Hematopoietic multipotent progenitor cell (in vitro differentiated cells): ENCODE measurements at regions not wholly inside any gene's neighbourhood (a gene's known extent, or its start where the extent isn't known, plus 50 kb on each side); places are given as distances from the start of the nearest gene placed in this dataset.
A peak's percentile ranks its signal among the peaks of the same experiment; 100 is the strongest.

Experiments
- DNase-seq, 3 donors: peaks; one replicate each; pipeline ENCODE4 v3.0.0-alpha.2; 2011 to 2015; ENCODE audit warnings: low read depth in 2 of 3, low spot score in 2 of 3

DNA sequence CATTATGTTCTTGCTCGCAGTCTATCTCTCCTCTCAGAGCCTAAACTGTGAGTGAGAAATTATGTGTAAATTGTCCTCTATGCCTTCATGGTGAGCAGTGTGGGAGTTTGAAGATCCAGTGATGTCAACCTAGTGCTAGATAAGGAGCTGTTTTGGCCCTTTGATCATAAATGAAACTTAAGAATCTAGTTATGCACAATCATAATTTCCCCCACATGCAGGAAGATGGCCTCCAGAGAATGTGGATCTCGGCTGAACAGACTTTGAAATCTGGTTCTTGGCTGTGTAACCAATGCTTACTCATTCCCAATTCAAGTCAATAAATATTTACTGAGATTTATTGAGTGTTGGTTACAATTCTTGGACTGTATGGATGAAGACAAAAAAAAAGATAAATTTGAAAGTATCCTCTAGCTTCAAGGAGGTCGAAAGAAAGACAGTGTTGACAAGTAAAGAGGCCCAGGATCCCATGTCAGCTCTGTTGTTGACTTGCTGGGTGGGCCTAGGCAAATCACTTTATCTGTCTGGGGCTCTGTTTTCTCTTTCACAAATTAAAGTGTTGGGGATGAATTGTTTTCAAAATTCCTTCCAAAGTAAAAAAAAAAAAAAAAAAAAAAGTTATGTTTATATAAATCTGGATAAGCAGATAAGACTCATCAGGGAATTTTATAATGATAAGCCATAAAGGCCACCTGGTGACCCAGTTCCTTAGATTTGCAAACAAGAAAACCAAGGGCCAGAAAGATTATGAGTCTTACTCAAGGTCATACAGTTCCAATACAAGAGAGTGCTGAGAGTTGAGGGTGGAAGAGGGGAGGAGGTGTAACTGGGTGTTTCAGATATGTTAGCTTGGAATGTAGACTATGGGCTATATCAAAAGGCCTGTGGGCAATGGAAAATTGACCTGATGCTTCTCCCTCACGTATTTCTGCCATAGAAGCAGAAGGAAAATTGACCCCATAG, 969.9 kb downstream of the KCNMA1 start:
- DNase-seq, result no peak

DNA sequence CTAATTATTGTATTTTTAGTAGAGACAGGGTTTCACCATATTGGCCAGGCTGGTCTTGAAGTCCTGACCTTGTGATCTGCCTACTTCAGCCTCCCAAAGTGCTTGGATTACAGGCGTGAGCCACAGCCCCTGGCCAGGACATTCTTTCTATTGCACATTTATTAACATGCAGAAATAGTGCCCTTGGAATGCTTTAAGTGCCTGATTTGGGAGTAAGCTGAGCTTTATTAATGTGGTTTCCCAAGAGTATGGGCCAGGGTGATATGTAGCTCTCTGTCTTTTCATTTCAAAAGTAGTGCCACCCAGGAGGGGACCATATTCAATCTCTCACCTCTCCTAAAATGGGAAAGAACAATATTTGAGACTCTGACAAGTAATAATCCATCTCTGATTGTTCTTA, 970.7 kb downstream of the KCNMA1 start:
- DNase-seq, result no peak

DNA sequence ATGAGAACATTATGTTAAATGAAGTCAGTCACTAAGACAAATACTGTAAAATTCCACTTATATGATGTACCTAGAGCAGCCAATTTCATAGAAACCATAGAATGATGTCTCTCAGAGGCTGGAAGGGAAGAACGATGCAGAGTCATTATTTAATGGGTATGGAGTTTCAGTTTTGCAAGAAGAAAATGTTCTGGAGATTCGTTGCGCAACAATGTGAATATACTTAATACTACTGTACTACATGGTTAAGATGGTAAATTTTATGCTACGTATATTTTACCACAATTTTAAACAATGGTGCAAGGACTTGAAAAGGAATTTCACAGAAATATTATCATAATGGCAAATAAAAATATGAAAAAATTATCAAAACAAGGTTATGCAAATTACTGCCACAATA, 972.6 kb downstream of the KCNMA1 start:
- DNase-seq, result no peak

DNA sequence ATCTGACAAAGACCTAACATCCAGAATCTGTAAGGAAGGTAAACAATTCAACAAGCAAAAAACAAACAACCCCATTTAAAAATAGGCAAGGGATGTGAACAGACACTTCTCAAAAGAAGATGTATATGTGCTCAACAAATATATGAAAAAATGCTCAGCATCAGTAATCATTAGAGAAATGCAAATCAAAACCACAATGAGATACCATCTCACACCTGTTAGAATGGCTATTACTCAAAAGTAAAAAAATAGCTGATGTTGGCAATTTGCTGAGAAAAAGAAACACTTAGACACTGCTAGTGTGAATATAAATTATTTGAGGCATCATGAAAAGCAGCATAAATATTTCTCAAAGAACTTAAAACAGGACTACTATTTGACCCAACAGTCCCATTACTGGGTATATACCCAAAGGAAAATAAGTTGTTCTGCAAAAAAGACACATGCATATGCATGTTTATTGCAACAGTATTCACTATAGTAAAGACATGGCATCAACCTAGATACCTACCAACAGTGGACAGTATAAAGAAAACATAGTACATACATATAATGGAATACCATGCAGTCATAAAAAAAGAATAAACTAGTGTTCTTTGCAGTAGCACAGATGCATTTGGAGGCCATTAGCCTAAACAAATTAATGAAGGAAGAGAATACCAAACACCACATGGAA, 980.1 kb downstream of the KCNMA1 start:
- no peak for DNase-seq

DNA sequence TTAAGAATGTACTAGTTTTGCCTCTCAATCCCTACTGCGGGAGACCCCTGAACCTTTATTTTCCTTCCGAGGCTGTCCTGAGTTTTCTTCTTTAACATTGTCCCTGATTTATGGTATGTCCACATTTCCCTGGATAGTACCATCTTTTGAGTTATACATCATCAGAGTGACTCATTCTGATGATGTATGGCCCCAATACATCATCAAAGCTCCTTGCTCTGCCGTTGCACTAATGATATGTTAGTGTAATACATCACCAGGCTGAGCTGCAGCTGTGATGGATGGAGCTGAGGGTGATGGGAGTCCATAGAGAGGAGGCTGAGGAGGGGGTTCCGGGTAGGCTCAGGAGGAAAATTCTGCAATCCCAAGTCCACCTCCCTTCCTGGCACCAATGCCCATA, 986.5 kb downstream of the KCNMA1 start:
- DNase-seq, result no peak

DNA sequence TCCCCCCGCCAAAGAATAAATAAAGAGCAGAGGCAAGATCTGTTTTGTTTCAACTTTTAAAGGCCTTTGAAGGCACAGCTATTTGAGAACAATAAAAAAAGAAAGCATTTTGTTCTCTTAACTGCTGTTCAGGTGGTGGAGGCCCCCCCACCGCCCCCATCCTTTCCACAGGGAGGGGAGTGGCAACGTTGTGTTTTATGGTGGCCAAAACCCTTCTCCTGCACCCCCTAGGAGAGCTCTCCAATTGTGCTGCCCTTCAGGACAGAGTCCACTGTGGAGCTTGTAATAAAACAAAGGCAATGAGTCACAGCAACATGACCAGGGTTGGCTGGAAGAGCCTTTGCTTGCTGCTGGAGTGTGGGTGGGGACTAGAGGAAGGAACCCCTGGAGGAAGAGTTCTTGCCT, 987.9 kb downstream of the KCNMA1 start:
- DNase-seq, result no peak

DNA sequence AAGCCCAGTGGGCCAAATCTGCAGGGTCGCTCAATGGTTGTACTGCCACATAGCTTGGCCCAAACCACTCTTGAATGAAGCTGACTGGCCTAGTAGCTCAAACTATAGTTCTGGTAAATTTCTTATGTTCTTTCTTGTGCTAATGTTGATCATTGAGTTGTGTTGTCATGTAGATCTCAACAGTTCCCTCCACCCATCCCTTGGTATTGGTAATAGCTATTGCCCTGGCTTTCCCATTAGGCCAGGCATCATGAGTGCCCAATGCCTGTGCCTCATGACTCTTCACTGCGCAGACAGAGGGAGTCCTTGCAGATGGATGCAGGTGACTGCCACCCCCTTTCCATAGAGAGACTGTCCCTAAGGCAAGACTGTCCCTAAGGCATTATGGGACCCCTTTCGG, 988.4 kb downstream of the KCNMA1 start:
- no peak for DNase-seq

DNA sequence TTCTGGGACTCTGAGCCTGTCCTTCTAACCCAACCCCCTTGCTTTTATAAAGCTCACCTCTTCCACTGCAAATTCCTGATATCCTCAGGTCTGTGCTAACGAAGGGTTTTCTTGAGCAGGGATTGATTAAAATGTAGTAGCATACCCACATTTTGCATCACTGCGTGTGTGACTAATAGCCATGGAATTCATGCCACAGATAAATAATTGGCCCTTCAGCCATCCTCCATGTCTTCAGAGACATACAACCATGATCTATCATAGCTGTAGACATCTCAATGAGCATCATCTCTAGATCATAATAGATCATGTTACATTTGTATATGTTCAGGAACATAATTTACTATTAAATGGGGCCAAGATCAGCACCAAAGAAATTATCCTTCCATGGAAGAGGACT, 990.3 kb downstream of the KCNMA1 start:
- no peak for DNase-seq

DNA sequence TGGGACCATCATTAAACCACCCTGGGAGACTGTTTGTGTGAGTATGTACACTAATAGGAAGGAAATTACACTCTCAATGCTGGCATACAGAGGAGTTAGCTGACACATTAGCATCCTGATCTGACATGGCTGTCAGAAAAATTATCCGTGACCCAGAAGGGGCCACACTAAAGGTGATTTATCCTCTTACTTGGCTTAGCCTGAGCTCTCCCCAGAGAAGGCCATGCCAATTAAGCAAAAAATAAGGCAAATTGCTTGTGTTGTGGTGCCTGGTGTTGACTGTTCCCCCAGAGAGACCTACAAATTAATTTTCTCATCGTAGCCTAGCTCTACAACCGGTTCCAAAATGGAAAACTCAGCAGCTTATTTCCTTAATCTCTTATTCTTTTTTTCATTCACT, 992.3 kb downstream of the KCNMA1 start:
- no peak for DNase-seq

DNA sequence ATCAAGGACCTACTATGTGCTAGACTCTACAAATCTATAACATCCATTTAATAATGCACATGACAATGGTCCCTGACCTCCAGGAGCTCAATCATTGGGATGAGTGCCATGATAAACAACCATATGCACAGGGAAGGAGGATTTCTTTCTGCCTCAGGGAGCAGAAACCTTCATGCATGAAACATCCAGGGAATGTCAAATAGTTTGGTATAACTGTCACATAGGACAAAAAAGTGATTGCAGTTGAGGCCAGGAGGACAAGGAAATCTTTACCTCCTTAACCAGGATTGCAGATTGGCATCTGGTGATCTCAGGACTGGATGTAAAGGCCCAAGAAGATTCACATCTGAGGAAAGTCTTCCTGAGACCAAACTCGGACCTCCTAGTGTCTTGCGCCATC, 993.1 kb downstream of the KCNMA1 start:
- DNase-seq, result no peak

DNA sequence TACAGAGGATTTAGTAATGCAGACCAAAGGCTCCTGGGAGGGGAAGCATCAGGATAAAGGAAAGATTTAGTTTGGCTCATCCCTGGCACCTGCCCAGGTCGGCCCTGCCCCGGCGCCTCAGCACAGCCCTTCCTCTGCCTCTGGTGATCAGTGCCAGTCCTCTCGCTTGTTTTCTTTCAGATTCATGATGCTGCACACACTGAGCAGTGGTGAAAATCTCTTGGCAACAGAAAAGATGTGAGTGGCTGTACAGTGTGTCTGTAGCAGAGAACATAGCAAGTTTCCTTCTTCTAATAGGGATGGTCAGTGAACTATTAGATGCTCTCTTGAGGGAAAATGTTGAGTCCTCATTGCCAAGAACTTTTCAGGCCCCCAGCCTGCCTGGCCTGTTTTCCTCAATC, 994.1 kb downstream of the KCNMA1 start:
- no peak for DNase-seq

DNA sequence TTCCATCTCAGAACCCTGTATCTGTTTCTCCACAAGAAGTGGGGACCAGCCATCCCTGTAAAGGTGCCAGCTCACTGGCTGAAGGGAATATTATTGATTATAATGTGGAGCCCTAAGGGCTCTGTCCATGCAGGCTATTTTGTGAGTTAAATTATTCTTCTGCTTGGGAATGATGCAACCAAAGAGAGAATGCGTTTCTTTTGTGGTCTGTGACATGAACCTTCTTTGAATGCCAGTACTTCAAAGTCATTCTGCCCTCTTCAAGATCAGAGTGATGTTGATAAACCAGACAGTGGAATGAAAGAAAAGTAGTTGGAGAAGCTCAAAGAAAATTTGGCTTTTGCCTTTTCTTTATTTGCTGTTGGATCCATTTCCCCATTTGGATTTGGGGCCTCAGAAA, 995.2 kb downstream of the KCNMA1 start:
- no peak for DNase-seq

DNA sequence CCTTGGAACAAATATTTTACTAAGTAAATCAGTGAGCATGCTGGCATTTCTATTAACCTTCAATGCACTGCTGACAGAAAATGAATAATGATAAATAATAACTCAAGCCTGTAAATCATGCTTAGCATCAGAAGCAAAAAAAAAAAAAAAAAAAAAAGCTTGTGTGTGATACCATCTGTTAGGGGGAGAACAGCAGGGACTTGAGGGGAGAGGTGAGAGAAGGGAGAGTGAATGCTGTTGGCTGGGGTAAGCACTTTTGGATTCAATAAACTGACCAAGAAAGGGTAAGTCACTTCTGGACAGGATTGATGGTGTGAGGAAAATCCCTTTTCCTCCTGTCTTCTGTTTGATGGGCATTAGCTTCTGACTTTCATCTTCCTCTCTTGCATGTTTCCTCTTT, 996.4 kb downstream of the KCNMA1 start:
- DNase-seq, result no peak

DNA sequence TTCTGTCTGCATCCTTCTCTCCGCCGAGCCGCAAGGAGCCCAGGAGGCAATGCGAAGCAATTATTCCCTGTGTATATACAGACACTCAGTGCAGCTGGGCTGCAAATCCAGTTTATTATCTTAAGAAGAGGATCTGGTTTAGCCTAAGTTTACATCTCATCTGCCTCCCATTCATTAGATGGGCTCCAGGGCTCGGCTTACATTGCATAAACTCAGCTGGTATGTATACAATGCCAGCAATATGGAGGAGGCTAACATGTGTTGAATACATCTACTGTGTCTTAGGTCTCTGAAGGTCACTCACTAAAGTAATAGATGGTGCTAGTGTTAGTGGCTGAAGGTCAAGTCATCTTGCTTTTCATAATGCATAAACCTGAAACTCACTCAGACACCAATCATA, 996.8 kb downstream of the KCNMA1 start:
- DNase-seq, result no peak

DNA sequence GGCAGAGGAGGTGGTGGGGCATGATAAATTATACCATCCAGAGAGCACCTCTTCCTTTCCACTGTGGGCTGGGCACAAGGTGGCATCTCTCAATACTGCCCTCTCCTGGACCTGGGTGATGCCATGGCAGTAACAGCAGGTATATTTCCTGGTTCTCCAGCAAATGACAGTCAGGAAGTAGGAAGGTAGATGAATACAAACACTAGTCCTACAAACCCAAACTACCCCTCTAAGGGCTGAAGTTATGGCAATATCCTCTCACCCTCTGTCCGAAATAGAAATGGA, 1004.9 kb downstream of the KCNMA1 start:
- DNase-seq, result peak in 2 of 3 donors; percentile 33 to 53

DNA sequence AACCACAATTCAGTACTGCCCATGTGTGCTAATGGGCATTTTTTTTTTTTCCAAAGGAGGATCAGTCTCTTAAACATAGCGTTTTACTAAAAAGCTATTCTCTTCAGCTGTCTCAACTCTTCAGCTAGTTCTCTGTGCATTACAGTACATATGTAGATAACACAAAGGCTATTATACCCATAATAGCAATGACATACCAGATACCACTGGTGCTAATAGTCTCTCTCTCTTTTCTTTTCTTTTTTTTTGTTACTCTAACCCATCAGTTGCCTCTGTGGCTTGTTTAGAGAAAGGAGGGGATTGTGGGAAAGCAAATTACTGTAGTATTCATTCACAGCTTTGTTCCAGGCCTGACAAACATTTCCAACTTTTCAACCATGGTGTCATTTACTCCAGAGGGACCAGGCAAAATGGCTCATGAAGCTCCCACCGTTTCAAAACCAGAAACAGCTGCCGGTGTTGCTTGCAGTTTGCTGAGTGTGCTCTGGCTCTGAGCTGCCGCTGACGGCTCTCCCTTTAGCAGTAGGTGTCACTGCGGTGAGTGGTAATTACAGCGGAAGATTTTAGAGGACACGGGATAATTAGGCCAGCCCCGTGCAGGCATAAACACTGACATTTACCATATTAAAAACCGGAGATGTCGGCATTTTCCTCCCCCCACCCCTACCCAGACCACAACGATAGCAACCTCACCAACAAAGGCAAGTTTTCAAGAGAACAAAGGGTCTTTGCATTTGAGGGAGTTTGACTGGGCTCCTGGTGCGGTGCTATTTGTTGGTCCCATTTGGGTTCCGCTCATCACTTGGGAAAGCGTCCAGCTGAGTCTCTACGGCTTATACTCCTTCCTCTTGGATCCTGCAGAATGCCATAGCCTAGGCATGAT, 1005.5 kb downstream of the KCNMA1 start:
- DNase-seq, result peak in 2 of 3 donors; percentile 9

DNA sequence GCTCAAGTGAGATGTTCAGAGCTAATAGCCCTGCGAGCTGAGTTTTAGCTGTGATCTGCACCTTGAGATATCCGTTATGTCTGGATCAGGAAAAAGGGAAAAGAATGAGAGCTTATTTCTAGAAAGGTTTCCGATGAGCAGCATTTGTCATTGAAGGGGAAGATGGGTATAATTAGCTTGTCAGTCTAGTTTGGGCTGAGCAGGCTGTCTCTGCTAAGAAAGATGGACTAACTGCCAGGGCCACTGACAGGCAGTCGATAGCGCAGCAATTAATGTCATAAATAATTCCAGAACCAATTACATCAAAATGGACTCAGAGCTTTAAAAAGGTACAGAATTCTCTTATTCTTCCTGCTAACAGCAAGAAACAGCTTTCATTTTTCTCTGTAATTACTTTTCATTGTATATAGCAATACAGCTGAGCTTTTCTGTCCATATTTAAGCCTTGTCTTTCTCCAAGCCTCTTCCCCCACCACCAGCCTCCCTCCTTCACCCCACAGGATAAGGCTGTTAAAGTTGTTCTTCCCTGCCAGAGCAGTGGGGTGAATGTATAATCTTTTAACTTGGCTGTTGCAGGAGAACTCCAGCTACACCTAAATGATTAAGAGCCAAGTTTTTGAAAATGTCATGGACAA, 1006.5 kb downstream of the KCNMA1 start:
- DNase-seq, result no peak

DNA sequence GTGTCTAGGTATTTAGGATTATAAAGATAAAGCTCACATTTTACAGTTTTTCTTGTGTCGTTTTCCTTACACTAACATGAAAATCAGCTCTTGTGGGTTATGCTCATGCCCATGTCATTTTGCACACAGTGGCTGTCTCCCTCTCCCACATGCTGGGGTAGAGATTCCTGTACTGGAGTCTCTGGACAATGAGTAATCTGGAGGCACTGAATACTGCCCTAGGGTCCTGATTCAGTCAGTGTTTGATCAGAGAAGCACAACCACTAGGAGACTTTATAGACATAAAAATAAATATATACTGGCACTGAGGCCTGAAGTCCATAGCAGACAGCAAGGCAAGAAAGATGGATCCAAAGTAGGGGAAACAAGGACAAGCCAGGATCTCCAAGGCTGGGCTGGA, 1008.8 kb downstream of the KCNMA1 start:
- DNase-seq, result no peak

DNA sequence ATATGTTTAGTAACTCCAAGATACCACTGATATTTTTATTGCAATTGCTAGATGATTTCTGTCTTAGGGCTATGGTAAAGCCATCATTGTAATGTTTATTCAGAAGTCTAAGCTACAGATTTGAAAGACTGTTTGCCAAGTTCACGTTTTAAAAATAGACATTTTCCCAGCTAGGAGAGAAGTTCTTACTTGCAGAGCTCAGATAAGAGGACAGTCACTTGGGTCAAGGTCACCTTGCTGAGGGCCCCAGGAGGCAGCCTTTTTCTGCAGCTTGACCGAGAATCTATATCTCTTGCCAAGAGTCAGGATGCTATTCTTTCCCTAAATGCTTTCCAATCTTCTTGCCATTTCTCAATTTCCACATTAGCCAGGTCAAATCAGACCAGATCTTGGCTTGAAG, 1011.2 kb downstream of the KCNMA1 start:
- DNase-seq, result no peak

DNA sequence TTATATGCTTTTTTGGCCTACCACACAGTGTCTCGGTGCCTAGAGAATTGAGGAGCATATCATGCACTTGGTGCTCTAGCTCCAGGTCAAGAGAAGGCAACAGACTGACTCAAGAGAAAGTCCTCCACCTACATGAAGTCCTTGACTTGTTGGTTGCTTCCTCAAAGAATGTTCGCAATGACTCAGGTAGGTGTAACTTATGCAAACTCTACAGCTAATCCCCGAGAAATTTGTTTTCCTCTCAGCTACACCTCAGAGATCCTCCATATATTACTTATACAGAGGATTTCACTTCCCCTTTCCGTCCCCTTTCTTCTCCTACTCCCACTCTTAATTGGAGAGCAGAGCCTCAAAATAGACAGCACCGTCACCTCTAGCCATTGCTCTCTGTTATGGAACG, 1013.1 kb downstream of the KCNMA1 start:
- DNase-seq, result no peak
